Testis (tissue), 2 donors: ENCODE measurements at regions not wholly inside any gene's neighbourhood (a gene's known extent, or its start where the extent isn't known, plus 50 kb on each side); places are given as distances from the start of the nearest gene placed in this dataset.

Experiments
- CTCF ChIP-seq, 3 experiments: fragments of 450-650 bp in 2 of 3; fragments of 200-600 bp in 1 of 3; sonication (generic) in 1 of 3; IDR thresholded peaks; one replicate each; pipeline ENCODE4 v1.5.1; 2016 to 2019; ENCODE audit warnings: antibody characterized with exemption in 3 of 3, mild to moderate bottlenecking in 2 of 3, moderate library complexity in 1 of 3
- POLR2A ChIP-seq: fragments of 450-650 bp; IDR thresholded peaks from one replicate; pipeline ENCODE4 v1.6.1; 2017; ENCODE audit warnings: antibody characterized with exemption, mild to moderate bottlenecking, moderate library complexity

- no peak for TF ChIP-seq CTCF (IDR thresholded peaks at IDR 0.05)
- no peak for TF ChIP-seq POLR2A
Observed at GRCh38 chr20:50368813-50369224, 141.4 kb upstream of the PTPN1 start.
